ENCODE measurements at regions not wholly inside any gene's neighbourhood (a gene's known extent, or its start where the extent isn't known, plus 50 kb on each side); places are given as distances from the start of the nearest gene placed in this dataset.
"Not testable (repeated sequence)": the region's sequence is repeated elsewhere in the genome, so short reads cannot be mapped to it uniquely, and the experiment has no call there.

- in situ Hi-C loops (cut with HindIII; ENCODE audit: low pct_unique_long_range_greater_than_20kb, low sequenced_read_pairs), result no loop called here
- DNase-seq (ENCODE audit: low read depth), result no peak
Observed at GRCh38 chr13:95385798-95386197, 84.5 kb upstream of the ABCC4 start.

DNA sequence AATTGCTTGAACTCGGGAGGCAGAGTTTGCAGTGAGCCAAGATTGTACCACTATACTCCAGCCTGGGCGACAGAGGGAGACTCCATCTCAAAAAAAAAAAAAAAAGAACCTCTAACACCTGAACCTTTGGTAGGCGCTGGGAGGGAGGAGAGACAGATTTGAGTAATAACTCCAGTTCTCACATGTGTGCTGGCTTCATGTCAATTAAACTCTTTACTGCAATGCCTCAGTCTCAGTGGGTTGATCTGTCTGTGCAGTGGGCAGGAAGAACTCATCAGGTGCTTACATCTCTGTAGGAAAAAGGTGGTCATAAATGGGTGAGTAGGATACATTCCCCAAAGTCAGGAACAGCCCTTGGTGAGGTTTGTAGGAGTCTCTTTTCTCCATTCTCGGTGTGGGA, 85.1 kb upstream of the ABCC4 start:
- DNase-seq (ENCODE audit: low read depth), result no peak
- in situ Hi-C loops (cut with HindIII; ENCODE audit: low pct_unique_long_range_greater_than_20kb, low sequenced_read_pairs), result no loop called here

GRCh38 chr13:95387733-95388207, 86.5 kb upstream of the ABCC4 start:
- no peak for DNase-seq (ENCODE audit: low read depth)
- in situ Hi-C loops (cut with HindIII; ENCODE audit: low pct_unique_long_range_greater_than_20kb, low sequenced_read_pairs), result no loop called here

- in situ Hi-C loops (cut with HindIII; ENCODE audit: low pct_unique_long_range_greater_than_20kb, low sequenced_read_pairs), result no loop called here
- DNase-seq (ENCODE audit: low read depth), result no peak
Observed at GRCh38 chr13:95388420-95389079, 87.3 kb upstream of the ABCC4 start.

DNA sequence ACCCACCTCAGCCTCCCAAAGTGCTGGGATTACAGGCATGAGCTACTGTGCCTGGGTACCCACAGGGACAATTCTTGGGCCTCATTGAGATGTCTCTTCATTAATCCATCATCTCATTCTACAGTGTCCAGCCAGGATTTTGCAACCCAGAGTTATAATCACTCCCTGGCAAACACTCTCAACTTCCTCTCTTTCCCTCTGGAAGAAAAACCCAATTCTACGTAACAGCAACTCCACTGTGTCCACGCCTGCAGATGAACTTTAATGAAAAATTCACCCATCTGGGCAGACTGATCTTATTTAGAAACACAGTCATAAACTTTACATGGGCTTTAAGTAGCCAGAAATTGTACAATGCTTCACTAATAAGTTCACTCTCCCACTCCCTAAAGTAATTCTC, 90.1 kb upstream of the ABCC4 start:
- in situ Hi-C loops (cut with HindIII; ENCODE audit: low pct_unique_long_range_greater_than_20kb, low sequenced_read_pairs), result no loop called here
- DNase-seq (ENCODE audit: low read depth), result no peak

DNA sequence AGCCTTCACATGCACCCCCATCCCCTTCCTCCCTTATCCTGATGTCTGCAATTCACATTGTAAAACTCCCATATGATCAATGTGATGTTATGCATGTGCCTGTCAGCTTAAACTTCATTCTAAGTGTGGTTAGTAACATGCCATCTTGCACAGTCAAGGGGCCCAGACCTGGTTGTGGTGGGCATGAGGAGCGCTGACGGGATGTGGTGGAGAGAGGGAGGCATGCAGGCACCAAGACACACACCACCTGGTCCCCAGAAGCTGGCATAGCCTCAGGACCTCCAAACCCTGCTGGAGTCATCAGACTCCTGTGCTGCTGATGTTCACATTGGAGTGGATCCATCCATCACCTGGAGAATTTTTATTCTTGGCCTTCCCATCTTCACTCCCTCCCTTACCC, 90.5 kb upstream of the ABCC4 start:
- in situ Hi-C loops (cut with HindIII; ENCODE audit: low pct_unique_long_range_greater_than_20kb, low sequenced_read_pairs), result no loop called here
- no peak for DNase-seq (ENCODE audit: low read depth)

DNA sequence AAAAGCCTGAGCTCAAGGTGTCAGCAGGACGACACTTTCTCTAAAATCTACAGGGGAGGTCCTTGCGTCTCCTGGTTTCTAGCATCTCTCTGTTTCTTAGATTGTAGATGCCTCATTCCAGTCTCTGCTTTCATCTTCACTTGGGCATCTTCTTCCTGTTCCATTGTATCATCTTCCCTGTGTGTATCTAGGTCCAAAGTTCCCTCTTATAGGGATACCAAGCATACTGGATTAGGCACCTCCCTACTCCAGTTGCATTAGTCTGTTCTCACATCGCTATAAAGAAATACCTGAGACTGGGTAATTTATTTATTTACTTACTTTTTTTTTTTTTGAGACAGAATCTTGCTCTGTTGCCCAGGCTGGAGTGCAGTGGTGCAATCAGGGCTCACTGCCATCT, 91.3 kb upstream of the ABCC4 start:
- no peak for DNase-seq (ENCODE audit: low read depth)
- in situ Hi-C loops (cut with HindIII; ENCODE audit: low pct_unique_long_range_greater_than_20kb, low sequenced_read_pairs), result no loop called here

DNA sequence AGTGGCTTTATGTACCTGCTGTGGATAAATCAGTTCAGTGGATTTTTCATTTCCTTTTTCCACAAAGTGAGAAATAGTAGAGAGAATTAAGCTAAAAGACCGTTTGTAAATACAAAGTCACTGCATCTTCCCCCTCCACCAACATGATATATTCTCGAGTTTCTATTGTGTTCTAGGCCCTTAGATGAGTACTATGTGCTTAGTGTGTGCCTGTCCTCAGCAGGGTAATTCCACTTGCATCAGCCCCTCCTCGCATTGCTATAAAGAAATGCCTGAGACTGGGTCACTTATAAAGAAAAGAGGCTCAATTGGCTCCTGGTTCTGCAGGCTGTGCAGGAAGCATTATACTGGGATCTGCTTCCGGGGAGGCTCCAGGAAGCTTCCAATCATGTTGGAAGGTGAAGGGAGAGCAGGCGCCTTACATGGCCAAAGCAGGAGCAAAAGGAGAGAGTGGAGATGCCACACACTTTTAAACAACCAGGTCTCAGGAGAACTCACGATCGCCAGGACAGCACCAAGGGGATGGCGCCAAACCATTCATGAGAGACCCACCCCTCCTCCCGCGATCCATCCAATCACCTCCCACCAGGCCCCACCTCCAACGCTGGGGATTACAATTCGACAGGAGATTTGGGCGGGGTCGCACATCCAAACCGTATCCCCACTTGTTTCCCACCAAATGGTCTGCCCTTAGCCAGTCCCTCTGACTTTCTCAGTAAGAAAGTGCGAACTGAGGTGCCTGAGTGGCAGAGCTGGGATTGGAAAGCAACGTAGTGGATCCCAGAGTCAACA, 102.3 kb upstream of the ABCC4 start:
- in situ Hi-C loops (cut with HindIII; ENCODE audit: low pct_unique_long_range_greater_than_20kb, low sequenced_read_pairs), result no loop called here
- DNase-seq (ENCODE audit: low read depth), result peak; percentile 65

- in situ Hi-C loops (cut with HindIII; ENCODE audit: low pct_unique_long_range_greater_than_20kb, low sequenced_read_pairs), result no loop called here
- DNase-seq (ENCODE audit: low read depth), result peak; percentile 81
Observed at GRCh38 chr13:95404141-95404882, 103.1 kb upstream of the ABCC4 start.

GRCh38 chr13:95406176-95406575, 104.9 kb upstream of the ABCC4 start:
- DNase-seq (ENCODE audit: low read depth), result no peak
- in situ Hi-C loops (cut with HindIII; ENCODE audit: low pct_unique_long_range_greater_than_20kb, low sequenced_read_pairs), result no loop called here

GRCh38 chr13:95411428-95412040, 110.3 kb upstream of the ABCC4 start:
- DNase-seq (ENCODE audit: low read depth), result no peak
- in situ Hi-C loops (cut with HindIII; ENCODE audit: low pct_unique_long_range_greater_than_20kb, low sequenced_read_pairs), result no loop called here

DNA sequence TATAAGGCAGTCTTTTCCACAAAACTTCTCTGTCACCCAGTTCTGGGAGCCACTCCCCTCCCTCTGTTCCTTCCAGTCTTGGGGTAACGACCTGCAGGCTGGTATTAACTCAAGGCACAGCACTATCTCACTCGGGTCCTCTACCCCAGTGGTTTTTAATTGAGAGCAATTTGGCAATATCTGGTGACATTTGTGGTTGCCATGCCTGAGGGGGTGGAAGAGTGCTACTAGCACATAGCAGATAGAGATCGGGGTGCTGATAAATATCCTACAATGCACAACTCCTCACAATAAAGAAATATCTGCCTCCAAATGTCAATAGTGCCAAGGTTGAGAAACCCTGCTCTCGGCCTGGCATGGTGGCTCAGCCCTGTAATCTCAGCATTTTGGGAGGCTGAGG, 117.7 kb upstream of the ABCC4 start:
- in situ Hi-C loops (cut with HindIII; ENCODE audit: low pct_unique_long_range_greater_than_20kb, low sequenced_read_pairs), result no loop called here
- no peak for DNase-seq (ENCODE audit: low read depth)

GRCh38 chr13:95420501-95420900, 119.2 kb upstream of the ABCC4 start:
- DNase-seq (ENCODE audit: low read depth), result no peak
- in situ Hi-C loops (cut with HindIII; ENCODE audit: low pct_unique_long_range_greater_than_20kb, low sequenced_read_pairs), result no loop called here

GRCh38 chr13:95426631-95427030, 125.4 kb upstream of the ABCC4 start:
- in situ Hi-C loops (cut with HindIII; ENCODE audit: low pct_unique_long_range_greater_than_20kb, low sequenced_read_pairs), result no loop called here
- DNase-seq (ENCODE audit: low read depth), result peak; percentile 43

DNA sequence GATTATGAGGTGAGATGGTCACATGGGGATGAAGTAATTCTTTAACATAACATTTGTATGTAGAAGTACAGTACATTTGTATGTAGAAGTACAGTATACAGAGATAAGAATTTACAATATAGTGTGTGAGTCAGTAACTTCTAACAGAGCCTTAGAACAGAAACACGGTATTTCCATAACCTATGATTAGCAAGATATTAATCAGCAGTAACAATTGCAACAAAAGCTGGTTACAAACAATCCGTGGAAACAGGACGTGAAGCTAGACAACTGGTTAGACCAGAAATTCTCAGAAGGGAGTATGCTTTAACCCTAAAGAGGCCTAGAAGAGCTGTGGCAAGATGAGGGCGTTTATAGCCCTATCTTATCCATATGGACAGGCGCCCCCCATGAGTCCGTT, 122.0 kb upstream of the CLDN10 start:
- DNase-seq (ENCODE audit: low read depth); in situ Hi-C loops (cut with HindIII; ENCODE audit: low pct_unique_long_range_greater_than_20kb, low sequenced_read_pairs): not testable (repeated sequence)

GRCh38 chr13:95432141-95432540, 120.4 kb upstream of the CLDN10 start:
- no peak for DNase-seq (ENCODE audit: low read depth)
- in situ Hi-C loops (cut with HindIII; ENCODE audit: low pct_unique_long_range_greater_than_20kb, low sequenced_read_pairs), result no loop called here

DNA sequence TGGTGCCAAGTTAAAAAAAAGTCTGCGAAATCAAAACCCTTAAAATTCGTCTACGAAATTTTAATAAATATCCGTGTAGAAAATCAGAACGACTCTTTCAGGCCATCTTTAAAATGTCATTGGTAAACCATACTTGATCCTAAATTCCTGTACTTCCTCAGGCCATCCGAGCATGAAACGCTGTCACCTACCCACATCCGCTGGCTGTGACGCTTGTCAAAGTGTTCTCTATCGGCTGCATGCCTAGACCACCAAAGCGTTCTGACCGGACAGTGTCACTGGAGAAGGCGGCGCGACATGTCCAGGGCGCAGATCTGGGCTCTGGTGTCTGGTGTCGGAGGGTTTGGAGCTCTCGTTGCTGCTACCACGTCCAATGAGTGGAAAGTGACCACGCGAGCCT, 119.0 kb upstream of the CLDN10 start:
- in situ Hi-C loops (cut with HindIII; ENCODE audit: low pct_unique_long_range_greater_than_20kb, low sequenced_read_pairs), result no loop called here
- DNase-seq (ENCODE audit: low read depth), result no peak

DNA sequence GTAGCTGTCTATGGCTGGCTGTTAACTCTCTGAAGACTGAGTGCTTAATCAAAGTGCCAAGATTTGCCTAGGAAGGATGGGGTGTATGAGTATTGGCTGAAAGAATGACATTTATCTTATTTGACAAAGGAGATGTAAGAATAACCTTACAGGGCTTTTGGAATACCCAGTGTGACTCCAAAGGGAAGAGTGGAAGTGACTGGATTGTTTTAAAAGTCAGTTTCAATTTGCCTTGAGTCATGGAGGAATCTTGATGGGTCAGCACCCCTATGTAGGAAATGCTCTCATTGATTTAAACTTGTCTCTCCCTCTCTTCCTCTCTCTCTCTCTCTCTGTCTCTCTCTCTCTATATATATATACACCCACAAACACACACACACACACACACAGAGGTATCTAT, 118.4 kb upstream of the CLDN10 start:
- no peak for DNase-seq (ENCODE audit: low read depth)
- in situ Hi-C loops (cut with HindIII; ENCODE audit: low pct_unique_long_range_greater_than_20kb, low sequenced_read_pairs), result no loop called here

GRCh38 chr13:95437561-95437960, 115.0 kb upstream of the CLDN10 start:
- no peak for DNase-seq (ENCODE audit: low read depth)
- in situ Hi-C loops (cut with HindIII; ENCODE audit: low pct_unique_long_range_greater_than_20kb, low sequenced_read_pairs), result no loop called here
